ENCODE measurements at regions not wholly inside any gene's neighbourhood (a gene's known extent, or its start where the extent isn't known, plus 50 kb on each side); places are given as distances from the start of the nearest gene placed in this dataset.

- no peak for TF ChIP-seq CTCF (IDR thresholded peaks at IDR 0.05; ENCODE audit: low read depth, low read length, missing input control)
- TF ChIP-seq FOXA1 (IDR thresholded peaks at IDR 0.05): no peak
- TF ChIP-seq REST (IDR thresholded peaks at IDR 0.05): no peak
- peak; percentile 87 for TF ChIP-seq NR2F2 (IDR thresholded peaks at IDR 0.05)
- no peak for TF ChIP-seq ATF3 (IDR thresholded peaks at IDR 0.05)
- TF ChIP-seq SP1 (IDR thresholded peaks at IDR 0.05): no peak
- TF ChIP-seq RAD21 (IDR thresholded peaks at IDR 0.05): no peak
- no peak for TF ChIP-seq HNF4A (conservative IDR thresholded peaks at IDR 0.05)
Measured at GRCh38 chr1:94702442-94702815, 117.7 kb upstream of the SLC44A3 start.

Data from liver (tissue), 3 donors.